Activated CD4-positive, alpha-beta T cell treated with anti-CD3 and anti-CD28 coated beads for 36 hours (primary cell): ENCODE measurements at regions not wholly inside any gene's neighbourhood (a gene's known extent, or its start where the extent isn't known, plus 50 kb on each side); places are given as distances from the start of the nearest gene placed in this dataset.
"Not testable (repeated sequence)": the region's sequence is repeated elsewhere in the genome, so short reads cannot be mapped to it uniquely, and the experiment has no call there.

Experiments used
- ATAC-seq: fragments of 200-7000 bp; cut with Tn5 transposase; one replicate; pipeline ENCODE4 v1.10.0; 2021; ENCODE audit warnings: mild to moderate bottlenecking, moderate library complexity
- CTCF ChIA-PET: fragments of 350-600 bp; sonication (Branson Sonifier 250); formaldehyde crosslinking; loops from one replicate; lab custom pipeline; 2021; ENCODE audit warnings: antibody characterized with exemption; lab: Charles Lee
- POLR2A ChIA-PET: fragments of 350-600 bp; sonication (Branson Sonifier 250); formaldehyde crosslinking; loops from one replicate; lab custom pipeline; 2021; ENCODE audit warnings: antibody characterized with exemption, inconsistent platforms; lab: Charles Lee
- DNase-seq: peaks from one replicate; pipeline ENCODE4 v3.0.0-alpha.2; 2020
- H3K27ac Mint-ChIP-seq: one replicate; pipeline ENCODE4 v1.8.0; 2021; ENCODE audit warnings: mixed read lengths
- H3K27me3 Mint-ChIP-seq: one replicate; pipeline ENCODE4 v1.8.0; 2021; ENCODE audit warnings: mixed read lengths
- H3K36me3 Mint-ChIP-seq: one replicate; pipeline ENCODE4 v1.8.0; 2021; ENCODE audit warnings: low read depth, mixed read lengths
- H3K4me1 Mint-ChIP-seq: one replicate; pipeline ENCODE4 v1.8.0; 2021; ENCODE audit warnings: mixed read lengths
- H3K4me3 Mint-ChIP-seq: one replicate; pipeline ENCODE4 v1.8.0; 2021; ENCODE audit warnings: mild to moderate bottlenecking, moderate library complexity, mixed read lengths
- H3K9me3 Mint-ChIP-seq: one replicate; pipeline ENCODE4 v1.8.0; 2021; ENCODE audit warnings: low read depth, mixed read lengths
- intact Hi-C, 2 experiments: fragments of 100-400 bp; cut with DNase I in 1 of 2; cut with micrococcal nuclease in 1 of 2; formaldehyde crosslinking; loops; one replicate each; pipeline versions ENCODE4 v1.14.2 to v1.15.1; 2022 to 2024; cut with DNase I, micrococcal nuclease

GRCh38 chr3:184457784-184458377 lies 78.0 kb downstream of the CHRD start:
- intact Hi-C loops, result not testable (repeated sequence)

GRCh38 chr3:184459355-184459754 lies 79.5 kb downstream of the CHRD start:
- no peaks in the 10 kb centered on the region for H3K27me3 Mint-ChIP-seq
- H3K27ac Mint-ChIP-seq, result no peak overlapping the region
- CTCF ChIA-PET, result no interaction called here
- no peaks in the 10 kb centered on the region for H3K36me3 Mint-ChIP-seq
- POLR2A ChIA-PET, result no interaction called here
- intact Hi-C loops, result no loop called here
- no peaks in the 10 kb centered on the region for H3K4me1 Mint-ChIP-seq
- H3K4me3 Mint-ChIP-seq, result no peak overlapping the region
- peaks cover 4% of the 10 kb centered on the region for H3K9me3 Mint-ChIP-seq
- ATAC-seq (no peak), DNase-seq (no peak)

More at GRCh38 chr3:184457784-184458377, 78.0 kb downstream of the CHRD start:
- H3K9me3 Mint-ChIP-seq, H3K36me3 Mint-ChIP-seq, DNase-seq, POLR2A ChIA-PET, H3K4me3 Mint-ChIP-seq, H3K27ac Mint-ChIP-seq, ATAC-seq, H3K27me3 Mint-ChIP-seq, H3K4me1 Mint-ChIP-seq: not testable (repeated sequence)
- CTCF ChIA-PET, result interaction anchor here (0.7 to 1.3 kb wide), 2 partner anchors 11 to 24 kb away, joined by 3 to 4 read pairs; no protein-coding TSS in a partner anchor

GRCh38 chr3:184460276-184460675 lies 80.4 kb downstream of the CHRD start:
- no peaks in the 10 kb centered on the region for H3K27me3 Mint-ChIP-seq
- no peak overlapping the region for H3K27ac Mint-ChIP-seq
- ChIA-PET CTCF (interaction anchor here (1.2 kb wide), 1 partner anchor 88 kb away, joined by 6 read pairs; no protein-coding TSS in a partner anchor), POLR2A (no interaction called here)
- H3K36me3 Mint-ChIP-seq, result no peaks in the 10 kb centered on the region
- ATAC-seq (no peak), DNase-seq (no peak)
- no peaks in the 10 kb centered on the region for H3K4me1 Mint-ChIP-seq
- H3K9me3 Mint-ChIP-seq, result peaks cover 4% of the 10 kb centered on the region
- no peak overlapping the region for H3K4me3 Mint-ChIP-seq
- intact Hi-C loops, result no loop called here

- no peaks in the 10 kb centered on the region for H3K4me1 Mint-ChIP-seq
- ChIA-PET CTCF (interaction anchor here (0.7 to 1.2 kb wide), 3 partner anchors 52 to 400 kb away, joined by 3 to 6 read pairs (median 5); no protein-coding TSS in a partner anchor), POLR2A (no interaction called here)
- H3K36me3 Mint-ChIP-seq, result no peaks in the 10 kb centered on the region
- H3K4me3 Mint-ChIP-seq, result no peak overlapping the region
- peaks cover 4% of the 10 kb centered on the region for H3K9me3 Mint-ChIP-seq
- H3K27ac Mint-ChIP-seq, result no peak overlapping the region
- H3K27me3 Mint-ChIP-seq, result peaks cover 2% of the 10 kb centered on the region
- intact Hi-C loops, result no loop called here
- ATAC-seq, result no peak
- no peak for DNase-seq
Observed at GRCh38 chr3:184461219-184461618, 81.4 kb downstream of the CHRD start.

GRCh38 chr3:184465883-184466412 lies 86.1 kb downstream of the CHRD start:
- Mint-ChIP-seq H3K9me3 (no peaks in the 10 kb centered on the region), H3K27ac (no peak overlapping the region), H3K36me3 (no peaks in the 10 kb centered on the region), H3K27me3 (peaks cover 7% of the 10 kb centered on the region), H3K4me3 (no peak overlapping the region), H3K4me1 (peaks cover 5% of the 10 kb centered on the region)
- intact Hi-C loops, result loop anchor here in 1 of 2 experiments (5.0 kb wide), 1 partner anchor 94 kb away; no protein-coding TSS in a partner anchor
- DNase-seq, result no peak
- ATAC-seq, result no peak
- CTCF ChIA-PET, result interaction anchor here (0.6 to 2.7 kb wide), 8 partner anchors 9 to 277 kb away, joined by 3 to 11 read pairs (median 4); no protein-coding TSS in a partner anchor
- POLR2A ChIA-PET, result no interaction called here

GRCh38 chr3:184466413-184466960 lies 86.6 kb downstream of the CHRD start:
- no peak overlapping the region for H3K27ac Mint-ChIP-seq
- intact Hi-C loops, result loop anchor here in 1 of 2 experiments (5.0 kb wide), 1 partner anchor 94 kb away; no protein-coding TSS in a partner anchor
- no peak overlapping the region for H3K4me3 Mint-ChIP-seq
- no peak for DNase-seq
- peaks cover 9% of the 10 kb centered on the region for H3K4me1 Mint-ChIP-seq
- no peak for ATAC-seq
- ChIA-PET POLR2A (no interaction called here), CTCF (interaction anchor here (0.7 to 2.7 kb wide), 9 partner anchors 9 to 277 kb away, joined by 3 to 11 read pairs (median 5); no protein-coding TSS in a partner anchor)
- no peaks in the 10 kb centered on the region for H3K9me3 Mint-ChIP-seq
- H3K27me3 Mint-ChIP-seq, result peaks cover 7% of the 10 kb centered on the region
- no peaks in the 10 kb centered on the region for H3K36me3 Mint-ChIP-seq

- intact Hi-C loops, result loop anchor here in 1 of 2 experiments (5.0 kb wide), 1 partner anchor 95 kb away; no protein-coding TSS in a partner anchor
- Mint-ChIP-seq H3K36me3 (no peaks in the 10 kb centered on the region), H3K9me3 (no peaks in the 10 kb centered on the region), H3K27ac (no peak overlapping the region), H3K4me1 (peaks cover 12% of the 10 kb centered on the region), H3K27me3 (peaks cover 7% of the 10 kb centered on the region), H3K4me3 (no peak overlapping the region)
- ChIA-PET CTCF (interaction anchor here (0.7 to 3.9 kb wide), 9 partner anchors 10 to 276 kb away, joined by 3 to 27 read pairs (median 5); no protein-coding TSS in a partner anchor), POLR2A (no interaction called here)
- ATAC-seq (no peak), DNase-seq (no peak)
Observed at GRCh38 chr3:184467171-184467570, 87.3 kb downstream of the CHRD start.

- peaks cover 13% of the 10 kb centered on the region for H3K27me3 Mint-ChIP-seq
- H3K9me3 Mint-ChIP-seq, result no peaks in the 10 kb centered on the region
- H3K36me3 Mint-ChIP-seq, result no peaks in the 10 kb centered on the region
- ChIA-PET POLR2A (interaction anchor here (0.6 kb wide), 1 partner anchor 69 kb away, joined by 4 read pairs; no protein-coding TSS in a partner anchor), CTCF (interaction anchor here (0.6 to 3.9 kb wide), 7 partner anchors 11 to 1094 kb away, joined by 3 to 27 read pairs (median 5); no protein-coding TSS in a partner anchor)
- H3K4me3 Mint-ChIP-seq, result no peak overlapping the region
- intact Hi-C loops, result no loop called here
- peaks cover 16% of the 10 kb centered on the region for H3K4me1 Mint-ChIP-seq
- ATAC-seq (no peak), DNase-seq (no peak)
- H3K27ac Mint-ChIP-seq, result no peak overlapping the region
Observed at GRCh38 chr3:184470551-184470950, 90.7 kb downstream of the CHRD start.

- POLR2A ChIA-PET, result interaction anchor here (0.6 kb wide), 1 partner anchor 161 kb away, joined by 4 read pairs; no protein-coding TSS in a partner anchor
- no peak for DNase-seq
- CTCF ChIA-PET, result interaction anchor here (1.4 to 1.9 kb wide), 4 partner anchors 10 to 70 kb away, joined by 4 to 8 read pairs (median 6); no protein-coding TSS in a partner anchor
- Mint-ChIP-seq H3K9me3 (no peaks in the 10 kb centered on the region), H3K27me3 (peaks cover 13% of the 10 kb centered on the region), H3K4me3 (no peak overlapping the region), H3K4me1 (peaks cover 16% of the 10 kb centered on the region), H3K27ac (no peak overlapping the region), H3K36me3 (no peaks in the 10 kb centered on the region)
- intact Hi-C loops, result no loop called here
- ATAC-seq, result no peak
Observed at GRCh38 chr3:184471439-184471838, 90.1 kb upstream of the EPHB3 start.

GRCh38 chr3:184472723-184473428 lies 88.7 kb upstream of the EPHB3 start:
- peaks cover 13% of the 10 kb centered on the region for H3K27me3 Mint-ChIP-seq
- H3K36me3 Mint-ChIP-seq, result no peaks in the 10 kb centered on the region
- ATAC-seq (peak; percentile 49), DNase-seq (no peak)
- peaks cover 16% of the 10 kb centered on the region for H3K4me1 Mint-ChIP-seq
- no peaks in the 10 kb centered on the region for H3K9me3 Mint-ChIP-seq
- H3K4me3 Mint-ChIP-seq, result no peak overlapping the region
- ChIA-PET CTCF (interaction anchor here (1.4 to 2.3 kb wide), 4 partner anchors 41 to 100 kb away, joined by 3 to 8 read pairs (median 4); no protein-coding TSS in a partner anchor), POLR2A (interaction anchor here (0.5 kb wide), 1 partner anchor 104 kb away, joined by 3 read pairs; no protein-coding TSS in a partner anchor)
- H3K27ac Mint-ChIP-seq, result no peak overlapping the region
- intact Hi-C loops, result no loop called here

GRCh38 chr3:184474897-184475296 lies 86.7 kb upstream of the EPHB3 start:
- DNase-seq (no peak), ATAC-seq (no peak)
- CTCF ChIA-PET, result interaction anchor here (0.7 to 3.3 kb wide), 4 partner anchors 9 to 39 kb away, joined by 3 to 18 read pairs (median 4); no protein-coding TSS in a partner anchor
- Mint-ChIP-seq H3K9me3 (no peaks in the 10 kb centered on the region), H3K27ac (no peak overlapping the region), H3K27me3 (peaks cover 15% of the 10 kb centered on the region), H3K36me3 (no peaks in the 10 kb centered on the region), H3K4me1 (peaks cover 16% of the 10 kb centered on the region), H3K4me3 (no peak overlapping the region)
- intact Hi-C loops, result no loop called here
- POLR2A ChIA-PET, result no interaction called here
